Heart left ventricle (tissue), 16 donors: ENCODE measurements at regions not wholly inside any gene's neighbourhood (a gene's known extent, or its start where the extent isn't known, plus 50 kb on each side); places are given as distances from the start of the nearest gene placed in this dataset.

Experiments
- ATAC-seq, 4 donors: fragments of 200-7000 bp; cut with Tn5 transposase; one replicate each; pipeline ENCODE4 v1.9.1; 2020 to 2022; ENCODE audit warnings: moderate library complexity in 4 of 4, mild to moderate bottlenecking in 3 of 4, moderate number of reproducible peaks in 1 of 4
- DNase-seq, 5 donors: peaks; one replicate each; pipeline ENCODE4 v3.0.0-alpha.2; 2020
- H3K27ac ChIP-seq, 12 donors: fragments of 200-600 bp; sonication (generic) in 4 of 12; one replicate each; pipeline versions ENCODE4 v1.5.0 to v1.8.0; 2016 to 2022; ENCODE audit warnings: mild to moderate bottlenecking in 2 of 12
- H3K27me3 ChIP-seq, 9 donors: fragments of 200-600 bp; sonication (generic) in 2 of 9; one replicate each; pipeline versions ENCODE4 v1.5.1 to v1.8.0; 2016 to 2022; ENCODE audit warnings: mild to moderate bottlenecking in 3 of 9
- H3K36me3 ChIP-seq, 9 donors: fragments of 200-600 bp; sonication (generic) in 2 of 9; one replicate each; pipeline versions ENCODE4 v1.5.0 to v1.8.0; 2018 to 2022; ENCODE audit warnings: mild to moderate bottlenecking in 2 of 9
- H3K4me1 ChIP-seq, 12 donors: fragments of 200-600 bp; sonication (generic) in 4 of 12; one replicate each; pipeline versions ENCODE4 v1.5.0 to v1.8.0; 2016 to 2022; ENCODE audit warnings: mild to moderate bottlenecking in 3 of 12
- H3K4me3 ChIP-seq, 12 donors: fragments of 200-600 bp; sonication (generic) in 4 of 12; one replicate each; pipeline versions ENCODE4 v1.5.0 to v1.8.0; 2017 to 2022; ENCODE audit warnings: mild to moderate bottlenecking in 9 of 12, moderate library complexity in 4 of 12
- H3K9me3 ChIP-seq, 12 donors: fragments of 200-600 bp; sonication (generic) in 4 of 12; one replicate each; pipeline versions ENCODE4 v1.5.0 to v1.8.0; 2016 to 2022; ENCODE audit warnings: mild to moderate bottlenecking in 1 of 12
- CTCF ChIP-seq, 12 donors: fragments of 200-600 bp; sonication (generic) in 4 of 12; IDR thresholded peaks; one replicate each; pipeline versions ENCODE4 v1.5.0 to v1.8.0; 2018 to 2022; ENCODE audit warnings: antibody characterized with exemption in 12 of 12, mild to moderate bottlenecking in 5 of 12
- POLR2A ChIP-seq, 2 donors: fragments of 450-650 bp; IDR thresholded peaks; one replicate each; pipeline ENCODE4 v1.6.1; 2017; ENCODE audit warnings: antibody characterized with exemption in 2 of 2, mild to moderate bottlenecking in 2 of 2, moderate library complexity in 2 of 2
- WGBS, 4 donors: extraction: QIAGEN DNeasy Blood & Tissue Kit in 2 of 4; methylation state at CpG; one replicate each; pipeline versions ENCODE4 v1.1.5 to v1.1.7; 2013 to 2018; 5-methylcytosine and 5-hydroxymethylcytosine counted together
- intact Hi-C, 10 donors: fragments of 100-400 bp; cut with DNase I; formaldehyde crosslinking; loops; one replicate each; pipeline versions ENCODE4 v1.11.1 to v1.14.2; 2022
- donor health status: ischemic (EF 13 %, LVEDD 7.1; RV severe dilation, severe dysfunction).
- donor health status: healthy with polysubstance abuse.
- donor health status: DM: no; HTN: yes; CAD: no.
- donor health status: DM: no; HTN: no; CAD: no.
- donor health status: ischemic (EF 25% LVEDD 6.9; RV normal size, moderate dysfunction).
- donor health status: ischemic (EF 25% LVEDD 5.7; RV mildly dilated, moderate dysfunction).
- donor health status: healthy.
- donor health status: DM: yes; HTN: yes; CAD: no.
- donor health status: ischemic (EF 35%, LVEDD 5.7; RV mildly dilated, moderate dysfunction).
- donor health status: nonischemic (EF 11% LVEDD 7.7; RV severe dilation, severe dysfunction).
- donor health status: DM: yes; HTN: yes; CAD: no.
- donor health status: PGD.
- donor health status: ischemic (EF 29% LVEDD 5.4; RV normal size, mild dysfunction).
- donor health status: nonischemic (EF 23%, LVEDD 6.1; RV moderate dilation, normal function).

- no peak for TF ChIP-seq POLR2A (IDR thresholded peaks at IDR 0.05)
- TF ChIP-seq CTCF (IDR thresholded peaks at IDR 0.05) = no peak
- Histone ChIP-seq H3K9me3 (peaks cover 0 to 12% (median 0%) of the 10 kb centered on the region in 12 donors), H3K27me3 (no peaks in the 10 kb centered on the region), H3K4me1 (no peaks in the 10 kb centered on the region), H3K27ac (no peak overlapping the region), H3K36me3 (no peaks in the 10 kb centered on the region), H3K4me3 (no peak overlapping the region)
- ATAC-seq (no peak), DNase-seq (no peak)
- intact Hi-C loops = no loop called here
- 69 to 78% (median 70%) methylated on average over 3 of the region's 3 CpGs for WGBS, 4 donors
These were observed 189.5 kb downstream of the KITLG start for GRCh38 chr12:88390811-88391210.

- TF ChIP-seq CTCF (IDR thresholded peaks at IDR 0.05) (no peak), POLR2A (IDR thresholded peaks at IDR 0.05) (no peak)
- peak in 1 of 4 donors; percentile 62 for ATAC-seq
- 50 to 58% (median 54%) methylated on average over 1 of the region's 1 CpG for WGBS, 4 donors
- Histone ChIP-seq H3K9me3 (peaks cover 0 to 12% (median 0%) of the 10 kb centered on the region in 12 donors), H3K4me3 (no peak overlapping the region), H3K4me1 (no peaks in the 10 kb centered on the region), H3K27me3 (no peaks in the 10 kb centered on the region), H3K27ac (no peak overlapping the region), H3K36me3 (no peaks in the 10 kb centered on the region)
- DNase-seq = no peak
- intact Hi-C loops = no loop called here
These were observed 188.7 kb downstream of the KITLG start for GRCh38 chr12:88391556-88391955.

GRCh38 chr12:88393017-88393767 is 187.1 kb downstream of the KITLG start:
- TF ChIP-seq POLR2A (IDR thresholded peaks at IDR 0.05) (no peak), CTCF (IDR thresholded peaks at IDR 0.05) (peak in 4 of 12 donors; percentile 12 to 37 (median 23))
- no peaks in the 10 kb centered on the region for H3K4me1 ChIP-seq
- no peak for ATAC-seq

GRCh38 chr12:88398031-88398430 is 182.2 kb downstream of the KITLG start:
- Histone ChIP-seq H3K27me3 (no peaks in the 10 kb centered on the region), H3K9me3 (peaks cover 0 to 12% (median 0%) of the 10 kb centered on the region in 12 donors), H3K36me3 (no peaks in the 10 kb centered on the region), H3K4me3 (no peak overlapping the region), H3K4me1 (no peaks in the 10 kb centered on the region), H3K27ac (no peak overlapping the region)
- WGBS, 4 donors = 85 to 92% (median 89%) methylated on average over 2 of the region's 2 CpGs
- ATAC-seq (no peak), DNase-seq (no peak)
- no peak for TF ChIP-seq POLR2A (IDR thresholded peaks at IDR 0.05)
- TF ChIP-seq CTCF (IDR thresholded peaks at IDR 0.05) = no peak
- intact Hi-C loops = no loop called here

More at GRCh38 chr12:88393017-88393767, 187.1 kb downstream of the KITLG start:
- WGBS, 4 donors = 72 to 88% (median 81%) methylated on average over 2 of the region's 2 CpGs
- DNase-seq = no peak
- peaks cover 0 to 12% (median 0%) of the 10 kb centered on the region in 12 donors for H3K9me3 ChIP-seq
- H3K36me3 ChIP-seq = no peaks in the 10 kb centered on the region
- intact Hi-C loops = no loop called here
- no peak overlapping the region for H3K27ac ChIP-seq
- H3K27me3 ChIP-seq = no peaks in the 10 kb centered on the region
- H3K4me3 ChIP-seq = no peak overlapping the region
